GM21390 (cell line): ENCODE measurements at regions not wholly inside any gene's neighbourhood (a gene's known extent, or its start where the extent isn't known, plus 50 kb on each side); places are given as distances from the start of the nearest gene placed in this dataset.

ENCODE experiments used
- ATAC-seq: cut with Tn5 transposase; IDR thresholded peaks from one replicate; pipeline ENCODE4 v1.9.1; 2021; ENCODE audit not compliant: unreplicated experiment

DNA sequence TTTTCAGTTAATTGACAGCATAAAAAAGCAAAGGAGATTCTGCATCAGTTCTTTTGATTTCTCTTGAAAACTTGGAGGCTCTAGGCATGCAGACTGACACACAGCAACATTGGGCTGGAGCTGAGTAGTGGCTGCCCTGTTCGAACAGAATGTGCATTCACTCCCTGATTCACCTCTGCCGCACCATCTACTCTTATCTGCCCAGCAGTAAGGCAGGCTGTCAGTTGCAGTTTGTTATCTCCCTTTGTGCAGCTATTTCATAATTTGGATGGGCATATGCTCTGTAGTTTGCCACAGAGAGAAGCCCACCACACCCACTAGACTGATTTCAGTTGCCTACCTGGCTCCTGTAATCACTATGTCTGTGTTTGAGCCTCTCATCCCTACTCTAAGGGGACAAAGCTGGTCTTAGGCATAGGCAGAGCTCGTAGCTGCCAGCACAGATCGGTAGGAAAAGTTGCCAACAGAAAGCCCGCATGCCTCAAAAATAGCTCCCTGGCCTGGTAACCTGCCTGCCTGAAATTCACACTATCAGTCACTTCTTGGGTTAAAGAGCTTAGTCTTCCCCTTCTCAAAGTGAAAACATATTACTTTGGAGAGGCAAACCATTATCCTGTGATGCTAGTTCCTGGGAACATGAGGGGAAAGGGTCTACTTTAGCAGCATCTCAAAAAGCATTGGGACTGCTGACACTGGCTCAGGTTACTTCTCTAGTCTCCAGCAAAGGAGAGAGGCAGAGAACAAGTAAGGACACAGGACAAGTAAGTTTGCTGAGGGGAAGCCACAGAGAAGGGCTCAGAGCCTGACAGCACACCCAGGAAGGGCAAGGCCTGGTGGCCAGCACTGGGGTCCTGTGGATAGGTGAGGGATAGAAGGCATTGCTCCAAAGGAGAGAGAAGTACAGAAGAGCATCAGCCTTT is 75.9 kb upstream of the TMEM164 start:
- no peak for ATAC-seq

DNA sequence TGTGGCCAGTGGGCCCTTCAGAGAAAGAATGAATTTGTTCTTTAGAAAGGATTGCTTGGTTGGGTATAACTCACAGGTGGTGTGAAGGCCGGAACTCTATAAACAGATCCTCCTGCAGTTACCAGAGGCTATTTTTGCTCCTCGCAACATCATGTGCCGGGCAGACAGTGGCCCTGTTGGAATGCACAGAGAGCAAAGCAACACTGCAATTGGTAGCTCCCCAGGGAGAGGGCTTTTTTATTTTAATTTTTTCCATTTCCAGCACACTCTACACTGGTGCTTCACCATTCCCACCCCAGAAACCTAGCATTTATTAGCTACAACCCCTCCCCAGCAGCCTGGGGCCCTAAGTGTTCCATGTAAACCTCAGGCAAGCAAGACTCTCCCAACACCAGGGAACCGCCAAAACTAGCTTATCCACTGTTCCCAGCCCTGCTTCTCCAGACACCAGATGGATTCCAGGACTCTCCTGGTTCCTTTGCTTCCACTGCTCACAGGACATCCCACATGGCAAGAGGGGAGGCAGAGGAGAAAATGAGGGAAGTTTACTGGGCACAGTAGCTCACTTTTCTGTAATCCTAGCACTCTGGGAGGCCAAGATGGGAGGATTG is 75.1 kb upstream of the TMEM164 start:
- ATAC-seq, result no peak

DNA sequence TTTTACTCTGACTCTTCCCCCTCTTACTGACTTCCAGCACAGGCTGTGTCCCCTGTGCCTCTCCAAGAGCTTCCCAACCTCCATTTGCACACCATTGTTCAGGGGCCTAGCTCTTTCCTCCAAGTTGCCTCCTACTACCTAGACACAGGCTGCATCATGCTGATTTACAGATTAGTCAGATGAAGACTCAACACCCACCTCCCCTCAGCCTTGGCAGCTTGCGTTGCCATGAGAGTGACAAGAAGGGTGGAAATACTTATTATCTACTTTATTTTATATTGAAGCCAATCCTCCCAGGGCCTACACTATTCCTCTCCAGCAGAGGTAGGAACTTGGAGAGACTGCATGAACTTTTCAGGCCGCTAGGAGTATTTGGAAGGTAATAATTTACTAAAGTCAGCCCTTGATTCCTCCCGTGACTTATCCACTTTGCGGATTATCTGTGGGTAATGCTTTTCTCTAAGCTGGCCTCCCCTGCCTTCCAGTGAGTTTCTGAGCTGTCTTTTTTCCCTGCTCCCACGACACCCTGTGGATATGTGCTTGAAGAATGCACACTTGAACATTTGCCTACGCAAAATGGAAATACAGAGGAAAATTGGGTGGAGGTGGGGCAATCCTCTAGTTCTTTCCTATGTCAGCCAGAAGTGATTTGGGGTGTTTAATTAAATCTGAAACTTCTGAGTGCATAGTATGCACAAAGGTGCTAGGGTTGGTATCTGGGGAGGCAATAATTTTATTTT is 74.1 kb upstream of the TMEM164 start:
- no peak for ATAC-seq

DNA sequence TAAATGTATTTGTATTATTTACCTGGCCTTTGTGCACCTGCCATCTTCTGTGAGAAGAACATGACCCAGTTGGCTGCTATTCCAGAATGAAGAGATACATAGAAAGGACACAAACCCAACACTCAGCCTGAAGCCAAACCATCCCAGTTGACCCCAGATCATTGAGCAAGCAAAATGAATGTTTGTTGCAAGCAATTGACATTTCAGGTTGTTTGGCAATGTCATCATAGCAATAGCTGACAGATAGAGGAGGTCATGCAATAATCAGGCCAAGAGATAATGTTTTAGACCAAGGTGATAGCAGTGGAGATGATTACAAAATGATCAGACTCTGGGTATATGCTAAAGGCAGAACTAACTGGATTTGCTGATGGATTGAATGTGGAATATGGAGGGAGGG is 71.2 kb upstream of the TMEM164 start:
- ATAC-seq, result no peak

DNA sequence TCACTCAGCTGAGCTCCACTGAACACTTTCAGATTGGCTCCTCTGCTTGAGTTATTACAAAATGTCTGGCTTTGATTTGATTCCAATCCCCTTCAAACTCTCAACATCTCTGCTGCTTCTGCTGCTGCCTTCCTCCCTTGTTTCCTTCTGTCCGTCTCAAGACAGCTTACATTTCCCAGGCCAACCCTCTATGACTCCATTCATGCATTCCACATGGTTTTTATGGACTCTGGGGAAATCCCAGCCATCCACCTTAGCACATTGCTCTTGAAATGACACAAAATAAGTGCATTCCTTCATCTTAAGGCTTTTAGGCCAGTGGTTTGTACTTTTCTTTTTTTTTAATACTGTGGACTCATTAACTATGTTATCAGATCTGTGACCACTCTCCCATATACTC is 68.5 kb upstream of the TMEM164 start:
- ATAC-seq, result no peak

DNA sequence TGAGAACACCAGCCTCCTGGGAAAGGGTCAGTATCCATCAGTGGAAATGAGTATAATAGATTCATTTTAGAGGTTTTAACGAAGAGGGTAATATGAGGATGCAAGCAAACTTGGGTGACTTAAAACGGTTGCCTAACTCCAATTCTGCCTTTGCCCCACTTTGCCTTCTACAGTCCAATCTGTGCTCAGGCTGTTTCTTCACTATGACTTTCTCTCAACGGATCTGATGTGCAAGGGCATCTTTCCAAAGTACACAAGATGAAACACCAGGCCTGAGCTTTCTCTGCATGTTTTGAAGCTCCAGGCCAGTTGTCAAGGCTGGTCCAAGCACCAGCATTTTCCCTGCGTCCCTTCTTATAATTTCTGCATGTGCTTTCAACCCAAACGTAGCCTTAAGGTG is 68.0 kb upstream of the TMEM164 start:
- no peak for ATAC-seq

DNA sequence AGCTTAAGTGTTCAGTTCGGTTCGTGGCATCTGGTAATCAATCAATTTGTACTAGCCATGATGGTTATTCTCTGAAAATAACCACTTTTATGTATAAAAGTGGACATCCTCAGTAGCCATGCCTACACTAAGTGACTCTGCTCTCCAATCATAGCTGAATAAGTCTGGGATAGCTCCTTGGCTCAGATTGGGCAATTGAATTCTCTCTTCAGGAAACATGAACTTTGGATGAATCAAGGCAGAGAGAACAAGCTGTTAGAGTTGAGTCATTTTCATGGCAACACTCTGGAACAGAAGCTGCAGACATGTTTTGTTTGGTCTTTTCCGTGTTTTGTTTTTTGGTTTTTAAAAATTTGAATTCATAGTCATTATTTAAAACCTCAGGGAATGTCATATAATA is 66.8 kb upstream of the TMEM164 start:
- ATAC-seq, result no peak

DNA sequence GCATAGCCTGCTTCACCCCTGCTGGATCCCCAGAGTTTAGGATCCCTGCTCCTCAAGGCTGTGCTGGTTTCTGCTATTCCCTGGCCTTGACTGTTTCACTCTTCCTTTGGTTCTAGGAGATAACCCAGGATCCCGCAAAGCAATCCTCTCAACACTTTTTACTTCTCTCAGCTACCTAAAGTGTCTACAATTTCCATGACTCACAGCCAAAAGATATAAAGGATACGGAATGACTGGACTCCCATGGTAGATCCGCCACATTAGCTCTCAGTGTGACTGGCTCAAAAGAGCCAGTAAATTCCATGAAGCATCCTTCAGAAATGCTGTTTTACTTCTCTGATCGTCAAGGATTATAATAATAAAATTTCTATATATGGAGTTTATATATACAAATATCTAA is 66.3 kb upstream of the TMEM164 start:
- ATAC-seq, result no peak

DNA sequence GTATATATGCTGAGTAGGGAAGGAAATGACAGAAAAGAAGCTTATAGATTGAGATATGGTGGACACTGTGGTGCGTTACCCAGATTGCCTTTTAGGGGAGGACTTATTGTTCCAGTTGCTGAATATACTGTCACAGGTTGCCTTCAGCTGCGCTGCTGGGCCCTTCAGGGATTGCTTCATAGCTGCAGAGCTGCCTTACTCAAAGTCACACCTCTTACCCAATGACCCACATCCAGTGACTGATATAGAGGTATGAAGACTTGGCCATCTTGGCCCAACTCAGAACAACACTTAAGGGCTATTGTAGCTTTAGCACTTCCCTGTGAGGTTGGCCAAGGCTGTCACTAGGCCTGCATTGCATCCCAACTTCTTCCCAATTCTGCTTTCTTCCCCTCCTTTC is 63.4 kb upstream of the TMEM164 start:
- no peak for ATAC-seq

DNA sequence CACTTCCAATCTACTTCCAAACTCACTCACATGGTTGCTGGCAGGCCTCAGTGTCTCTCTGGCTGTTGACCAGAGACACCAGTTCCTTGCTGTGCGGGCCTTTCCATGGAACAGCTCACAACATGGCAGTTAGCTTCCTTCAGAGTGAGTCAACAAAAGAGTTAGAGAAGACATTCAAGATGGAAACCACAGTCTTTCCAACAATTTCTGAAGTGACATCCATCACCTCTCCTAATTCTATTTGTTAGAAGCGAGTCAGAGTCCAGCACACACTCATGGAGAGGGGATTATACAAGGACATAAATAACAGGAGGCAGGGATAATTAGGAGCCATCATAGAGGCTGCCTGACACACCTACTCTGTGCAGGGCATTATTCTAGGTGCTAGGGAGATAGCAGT is 62.5 kb upstream of the TMEM164 start:
- no peak for ATAC-seq

DNA sequence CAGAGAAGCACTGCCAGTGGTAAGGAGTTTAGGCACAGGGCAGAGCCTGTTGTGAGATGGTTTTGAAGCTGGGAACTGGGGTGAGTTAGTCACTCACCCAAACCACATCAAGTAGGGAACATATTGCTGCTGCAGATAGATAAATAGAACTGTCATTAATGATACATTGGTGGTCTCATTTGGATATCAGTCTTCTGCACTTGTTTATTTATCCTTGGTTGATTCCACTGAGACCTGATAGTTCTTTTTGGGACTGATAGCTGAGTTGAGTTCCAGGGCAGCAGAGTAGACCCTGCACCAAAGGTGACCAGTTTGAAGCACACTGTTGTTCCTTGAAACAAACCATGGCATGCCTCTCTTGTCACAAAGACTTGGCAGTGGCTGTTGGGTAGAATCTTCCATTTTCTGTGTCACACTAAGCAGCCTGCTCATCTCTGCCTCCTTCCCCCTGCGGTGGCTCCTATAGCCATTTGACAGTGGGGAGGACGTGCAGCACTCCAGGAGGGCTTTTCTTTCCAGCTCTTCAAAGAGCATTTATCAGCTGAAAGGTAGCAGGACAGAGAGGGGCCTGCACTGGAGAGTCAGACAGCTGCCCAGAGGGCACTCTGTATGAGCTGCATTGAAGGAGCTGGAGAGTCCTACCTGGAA is 59.7 kb upstream of the TMEM164 start:
- ATAC-seq, result no peak

DNA sequence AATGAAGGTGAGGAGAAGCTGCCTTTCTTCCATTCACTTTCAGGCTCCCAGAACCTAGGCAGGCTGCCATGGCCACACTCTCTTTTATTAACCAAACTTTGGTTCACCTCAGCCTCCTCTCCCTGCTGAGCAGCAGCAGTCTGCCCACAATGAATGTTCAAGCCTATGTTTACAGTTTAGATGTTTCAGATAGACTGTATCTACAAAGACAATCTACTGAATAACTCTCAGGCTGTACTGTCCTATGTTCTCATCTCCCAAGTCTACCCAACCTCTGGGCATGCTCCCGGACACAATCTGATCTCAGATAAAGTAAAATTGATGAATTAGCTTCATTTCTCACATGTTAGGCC is 59.2 kb upstream of the TMEM164 start:
- ATAC-seq, result no peak

DNA sequence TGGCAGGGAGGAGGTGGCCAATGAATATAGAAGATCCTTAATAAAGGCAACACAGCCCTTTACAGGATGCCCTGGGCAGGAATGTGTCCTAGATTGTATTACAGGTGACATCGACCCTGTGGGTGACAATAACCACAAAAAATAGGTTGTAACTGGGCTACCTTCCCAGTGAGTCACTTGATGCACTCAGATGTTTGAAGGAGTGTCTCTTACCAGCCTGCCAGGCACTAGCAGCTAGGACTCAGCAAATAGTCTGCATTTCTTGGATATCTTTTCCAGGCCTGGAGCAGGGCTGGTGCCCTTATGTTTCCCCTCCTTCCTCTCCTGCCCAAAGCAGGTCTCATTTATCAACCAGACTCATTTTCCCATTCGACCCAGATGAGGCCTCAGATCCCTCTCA is 50.9 kb upstream of the TMEM164 start:
- no peak for ATAC-seq

DNA sequence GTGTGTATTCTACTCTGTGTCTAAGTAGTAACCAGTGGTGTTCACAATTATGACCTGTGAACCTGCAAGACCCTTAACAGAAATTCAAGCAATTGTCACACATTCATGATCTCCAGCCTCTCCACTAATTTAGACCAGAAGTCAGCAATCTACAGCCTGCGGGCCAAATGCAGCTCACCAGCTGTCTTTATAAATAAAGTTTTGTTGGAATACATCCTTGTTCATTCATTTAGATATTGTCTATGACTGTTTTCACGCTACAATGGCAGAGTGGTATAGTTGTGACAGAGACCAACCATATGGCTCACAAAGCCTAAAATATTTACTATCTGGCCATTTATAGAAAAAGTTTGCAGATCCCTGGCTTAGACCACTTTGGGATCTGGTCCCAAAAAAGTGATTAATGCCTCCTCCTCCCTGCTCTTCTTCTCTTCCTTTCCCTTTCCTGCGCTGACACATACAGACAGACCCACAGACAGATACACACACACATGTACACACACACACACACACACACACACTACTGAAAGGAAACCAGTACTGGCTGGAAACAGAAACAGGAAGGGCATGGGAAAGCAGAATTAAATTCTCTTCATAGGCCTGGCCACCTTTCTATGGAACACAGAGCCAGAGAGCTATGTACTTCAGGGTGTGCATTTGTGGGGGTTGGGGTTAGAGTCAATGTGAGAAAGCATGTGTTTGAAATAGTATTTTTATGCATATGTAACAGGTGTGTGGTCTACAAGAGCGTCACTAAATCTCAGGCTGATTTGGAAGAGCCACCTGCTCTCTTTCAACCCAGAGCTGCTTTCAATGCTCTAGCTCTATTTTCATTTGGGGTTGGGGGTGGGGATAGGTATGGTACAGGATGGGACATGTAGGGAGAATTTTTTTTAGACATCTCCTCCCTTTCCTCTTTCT is 49.7 kb upstream of the TMEM164 start:
- peak; percentile 90 for ATAC-seq
